C1 segment of cervical spinal cord (tissue), 14 donors: ENCODE measurements at regions not wholly inside any gene's neighbourhood (a gene's known extent, or its start where the extent isn't known, plus 50 kb on each side); places are given as distances from the start of the nearest gene placed in this dataset.

Source experiments
- DNase-seq, 14 donors: peaks; one replicate each; lab custom pipeline; 2025; lab: John Stamatoyannopoulos, UW

GRCh38 chr1:218024211-218024720 is 260.8 kb upstream of the RRP15 start:
- DNase-seq, result no peak

GRCh38 chr1:218025454-218025853 is 259.6 kb upstream of the RRP15 start:
- DNase-seq, result no peak

GRCh38 chr1:218027152-218027551 is 257.9 kb upstream of the RRP15 start:
- DNase-seq, result no peak

GRCh38 chr1:218030846-218031245 is 254.2 kb upstream of the RRP15 start:
- no peak for DNase-seq

GRCh38 chr1:218031901-218032300 is 253.2 kb upstream of the RRP15 start:
- no peak for DNase-seq

GRCh38 chr1:218034468-218034867 is 250.6 kb upstream of the RRP15 start:
- no peak for DNase-seq

- DNase-seq, result no peak
These were observed 236.2 kb upstream of the RRP15 start for GRCh38 chr1:218048828-218049420.

- DNase-seq, result no peak
These were observed 235.5 kb upstream of the RRP15 start for GRCh38 chr1:218049641-218050040.

GRCh38 chr1:218058730-218059129 is 226.4 kb upstream of the RRP15 start:
- DNase-seq, result no peak

- no peak for DNase-seq
These were observed 220.7 kb upstream of the RRP15 start for GRCh38 chr1:218064426-218064825.

GRCh38 chr1:218066332-218066731 is 218.8 kb upstream of the RRP15 start:
- DNase-seq, result no peak

GRCh38 chr1:218068241-218068640 is 216.9 kb upstream of the RRP15 start:
- DNase-seq, result no peak

- no peak for DNase-seq
These were observed 215.9 kb upstream of the RRP15 start for GRCh38 chr1:218069180-218069579.

- DNase-seq, result no peak
These were observed 212.0 kb upstream of the RRP15 start for GRCh38 chr1:218073062-218073461.

- no peak for DNase-seq
These were observed 206.2 kb upstream of the RRP15 start for GRCh38 chr1:218078916-218079315.

- DNase-seq, result no peak
These were observed 205.7 kb upstream of the RRP15 start for GRCh38 chr1:218079347-218079746.

GRCh38 chr1:218079820-218080219 is 205.3 kb upstream of the RRP15 start:
- DNase-seq, result no peak

GRCh38 chr1:218080863-218081262 is 204.2 kb upstream of the RRP15 start:
- peak in 1 of 14 donors; percentile 1 for DNase-seq

- no peak for DNase-seq
These were observed 203.7 kb upstream of the RRP15 start for GRCh38 chr1:218081358-218081757.

- DNase-seq, result no peak
These were observed 194.6 kb upstream of the RRP15 start for GRCh38 chr1:218090459-218090858.

GRCh38 chr1:218101409-218101808 is 183.7 kb upstream of the RRP15 start:
- no peak for DNase-seq

- DNase-seq, result no peak
These were observed 177.1 kb upstream of the RRP15 start for GRCh38 chr1:218108034-218108433.

GRCh38 chr1:218112862-218113261 is 172.2 kb upstream of the RRP15 start:
- no peak for DNase-seq

GRCh38 chr1:218123968-218124367 is 161.1 kb upstream of the RRP15 start:
- no peak for DNase-seq
